Spleen (tissue), 11 donors: ENCODE measurements at regions not wholly inside any gene's neighbourhood (a gene's known extent, or its start where the extent isn't known, plus 50 kb on each side); places are given as distances from the start of the nearest gene placed in this dataset.
"Not testable (repeated sequence)": the region's sequence is repeated elsewhere in the genome, so short reads cannot be mapped to it uniquely, and the experiment has no call there.

Source experiments
- DNase-seq: peaks from one replicate; pipeline ENCODE4 v3.0.0-alpha.2; 2020
- H3K27ac ChIP-seq, 8 donors: fragments of 200-600 bp; sonication (generic) in 7 of 8; 1 replicate in 4 of 8; 2 replicates in 4 of 8; pipeline versions ENCODE4 v1.5.0 to v1.8.0; 2016 to 2021; ENCODE audit warnings: inconsistent platforms in 4 of 8, mild to moderate bottlenecking in 4 of 8, moderate library complexity in 1 of 8
- H3K27me3 ChIP-seq, 7 donors: fragments of 200-600 bp; sonication (generic) in 6 of 7; replicated peaks in 1 of 7; 1 replicate in 4 of 7; 2 replicates in 3 of 7; pipeline versions ENCODE4 v1.5.0 to v1.8.0; 2016 to 2021; ENCODE audit warnings: inconsistent platforms in 3 of 7, mild to moderate bottlenecking in 1 of 7
- H3K36me3 ChIP-seq, 6 donors: fragments of 200-600 bp; sonication (generic) in 5 of 6; 1 replicate in 4 of 6; 2 replicates in 2 of 6; pipeline versions ENCODE4 v1.5.0 to v1.8.0; 2016 to 2021; ENCODE audit warnings: inconsistent platforms in 2 of 6
- H3K4me1 ChIP-seq, 6 donors: fragments of 200-600 bp; sonication (generic) in 5 of 6; 1 replicate in 3 of 6; 2 replicates in 3 of 6; pipeline versions ENCODE4 v1.5.0 to v1.8.0; 2016 to 2021; ENCODE audit warnings: inconsistent platforms in 3 of 6
- H3K4me3 ChIP-seq, 8 donors: fragments of 200-600 bp; sonication (generic) in 7 of 8; 1 replicate in 4 of 8; 2 replicates in 4 of 8; pipeline versions ENCODE4 v1.5.0 to v1.8.0; 2016 to 2021; ENCODE audit warnings: inconsistent platforms in 4 of 8, mild to moderate bottlenecking in 4 of 8, moderate library complexity in 2 of 8
- H3K9me3 ChIP-seq, 8 donors: fragments of 200-600 bp; sonication (generic) in 7 of 8; 1 replicate in 4 of 8; 2 replicates in 4 of 8; pipeline versions ENCODE4 v1.5.0 to v1.8.0; 2016 to 2021; ENCODE audit warnings: inconsistent platforms in 4 of 8
- POLR2A ChIP-seq, 3 donors: fragments of 450-650 bp; IDR thresholded peaks; one replicate each; pipeline ENCODE4 v1.5.1; 2017; ENCODE audit warnings: antibody characterized with exemption in 3 of 3, mild to moderate bottlenecking in 1 of 3
- POLR2AphosphoS5 ChIP-seq, 3 donors: sonication (generic); formaldehyde crosslinking; IDR thresholded peaks; one replicate each; pipeline ENCODE4 v1.5.1; 2017; ENCODE audit warnings: antibody characterized with exemption in 3 of 3
- WGBS, 5 donors: extraction: QIAGEN DNeasy Blood & Tissue Kit in 3 of 5; methylation state at CpG; one replicate each; pipeline versions ENCODE4 v1.1.5 to v1.1.7; 2013 to 2018; 5-methylcytosine and 5-hydroxymethylcytosine counted together
- intact Hi-C: fragments of 100-400 bp; cut with DNase I; formaldehyde crosslinking; loops from one replicate; pipeline ENCODE4 v1.15.0; 2023; ENCODE audit warnings: low total_unique reads
- TF ChIP-seq, protein P1 (sequence below), 11 experiments: fragments of 200-600 bp in 7 of 11; fragments of 450-650 bp in 4 of 11; sonication (generic) in 4 of 11; IDR thresholded peaks in 8 of 11; conservative IDR thresholded peaks in 3 of 11; 1 replicate in 7 of 11; 2 replicates in 4 of 11; pipeline versions ENCODE4 v1.4.0 to v1.8.0; 2016 to 2021; ENCODE audit warnings: antibody characterized with exemption in 11 of 11, inconsistent platforms in 4 of 11, mild to moderate bottlenecking in 1 of 11
- donor health status: healthy with polysubstance abuse.
- donor health status: DM: no; HTN: no; CAD: no; lungs with moderate emphysema.
- donor health status: DM: no; HTN: no; CAD: no.
- donor health status: Bipolar disorder and iron deficiency.
- donor health status: healthy.
- donor health status: DM: no; HTN: no; CAD: no.
- donor health status: DM: yes; HTN: yes; CAD: no.

DNA sequence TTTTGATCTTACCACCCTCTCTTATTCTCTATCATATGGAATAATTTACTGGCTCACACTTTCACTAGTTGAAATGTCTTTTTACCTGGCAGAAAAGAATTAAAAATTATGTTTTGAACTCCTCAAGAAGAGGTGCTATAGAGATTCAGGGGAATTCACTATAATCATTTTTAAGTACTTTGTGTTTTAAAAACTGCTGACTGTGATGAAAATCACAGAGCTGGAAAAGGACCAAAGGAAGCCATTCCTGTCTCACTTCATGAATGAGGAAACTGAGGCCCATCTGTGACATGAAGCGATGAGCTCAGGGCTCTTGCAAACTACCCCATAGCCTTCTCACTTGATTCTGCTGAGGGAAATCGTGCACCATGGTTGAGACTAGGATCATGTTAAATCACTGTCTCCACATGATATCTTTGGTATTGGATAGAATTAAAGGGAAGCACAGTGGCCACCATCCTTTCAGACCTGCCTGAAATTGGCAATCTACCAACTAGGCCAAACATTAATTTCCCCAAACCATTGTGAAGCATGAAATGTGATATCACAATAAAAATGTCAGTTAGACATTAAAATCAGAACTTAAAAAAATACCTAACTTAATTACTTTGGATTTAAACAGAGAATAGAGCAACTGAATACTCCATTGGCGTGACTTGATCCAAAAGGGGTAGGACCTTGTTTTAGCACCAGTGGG, 141.0 kb downstream of the FZD1 start:
- TF ChIP-seq, protein P1, sequence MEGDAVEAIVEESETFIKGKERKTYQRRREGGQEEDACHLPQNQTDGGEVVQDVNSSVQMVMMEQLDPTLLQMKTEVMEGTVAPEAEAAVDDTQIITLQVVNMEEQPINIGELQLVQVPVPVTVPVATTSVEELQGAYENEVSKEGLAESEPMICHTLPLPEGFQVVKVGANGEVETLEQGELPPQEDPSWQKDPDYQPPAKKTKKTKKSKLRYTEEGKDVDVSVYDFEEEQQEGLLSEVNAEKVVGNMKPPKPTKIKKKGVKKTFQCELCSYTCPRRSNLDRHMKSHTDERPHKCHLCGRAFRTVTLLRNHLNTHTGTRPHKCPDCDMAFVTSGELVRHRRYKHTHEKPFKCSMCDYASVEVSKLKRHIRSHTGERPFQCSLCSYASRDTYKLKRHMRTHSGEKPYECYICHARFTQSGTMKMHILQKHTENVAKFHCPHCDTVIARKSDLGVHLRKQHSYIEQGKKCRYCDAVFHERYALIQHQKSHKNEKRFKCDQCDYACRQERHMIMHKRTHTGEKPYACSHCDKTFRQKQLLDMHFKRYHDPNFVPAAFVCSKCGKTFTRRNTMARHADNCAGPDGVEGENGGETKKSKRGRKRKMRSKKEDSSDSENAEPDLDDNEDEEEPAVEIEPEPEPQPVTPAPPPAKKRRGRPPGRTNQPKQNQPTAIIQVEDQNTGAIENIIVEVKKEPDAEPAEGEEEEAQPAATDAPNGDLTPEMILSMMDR (IDR thresholded peaks at IDR 0.05 in 8 of 11, conservative IDR thresholded peaks at IDR 0.05 in 3 of 11): no peak
- TF ChIP-seq POLR2AphosphoS5 (IDR thresholded peaks at IDR 0.05): no peak
- TF ChIP-seq POLR2A (IDR thresholded peaks at IDR 0.05): no peak
- Histone ChIP-seq H3K4me1 (no peaks in the 10 kb centered on the region), H3K4me3 (no peak overlapping the region), H3K27ac (no peak overlapping the region), H3K27me3 (no peaks in the 10 kb centered on the region), H3K36me3 (no peaks in the 10 kb centered on the region), H3K9me3 (peaks cover 0 to 7% (median 2%) of the 10 kb centered on the region in 8 donors)
- DNase-seq: no peak
- WGBS, 5 donors: 85 to 94% (median 88%) methylated on average over 3 of the region's 3 CpGs
- intact Hi-C loops: no loop called here

DNA sequence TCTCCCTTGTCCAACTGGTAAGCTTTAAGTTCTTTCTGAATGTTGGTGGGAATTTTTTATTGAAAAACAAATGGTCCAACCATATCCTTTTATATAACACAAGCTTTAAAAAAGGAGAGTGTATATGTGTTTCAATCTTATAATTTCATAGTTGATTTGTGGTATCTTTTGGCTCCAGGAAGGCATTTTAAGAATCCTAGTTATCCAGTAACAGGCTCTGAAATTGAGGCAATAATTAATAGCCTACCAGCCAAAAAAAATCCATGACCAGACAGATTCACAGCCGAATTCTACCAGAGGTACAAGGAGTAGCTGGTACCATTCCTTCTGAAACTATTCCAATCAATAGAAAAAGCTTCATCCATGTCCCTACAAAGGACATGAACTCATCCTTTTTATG, 141.6 kb downstream of the FZD1 start:
- DNase-seq, intact Hi-C loops, H3K4me3 ChIP-seq, H3K27ac ChIP-seq, H3K27me3 ChIP-seq, H3K9me3 ChIP-seq, H3K36me3 ChIP-seq, H3K4me1 ChIP-seq: not testable (repeated sequence)
- WGBS, 5 donors: 73 to 87% (median 83%) methylated on average over 1 of the region's 1 CpG

DNA sequence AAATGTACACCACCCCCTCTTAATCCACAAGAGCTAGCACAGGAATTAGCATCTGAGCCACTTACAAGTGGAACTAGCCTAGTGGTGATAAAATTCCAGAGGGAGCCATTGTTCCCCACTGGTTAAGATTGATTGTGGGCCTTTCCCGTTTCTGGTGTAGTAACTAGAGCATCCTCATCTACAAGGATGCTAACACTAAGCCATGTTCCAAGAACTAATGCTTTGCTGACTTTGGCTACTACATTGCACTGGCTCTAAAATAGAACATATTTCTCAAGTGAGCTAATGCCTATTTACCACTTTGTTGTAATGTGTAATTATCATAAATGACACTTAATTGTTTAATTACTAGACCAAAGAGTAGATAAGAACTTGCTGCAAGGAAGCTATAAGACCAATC, 143.7 kb downstream of the FZD1 start:
- no peak for TF ChIP-seq POLR2AphosphoS5 (IDR thresholded peaks at IDR 0.05)
- H3K4me1 ChIP-seq: no peaks in the 10 kb centered on the region
- no peaks in the 10 kb centered on the region for H3K36me3 ChIP-seq
- DNase-seq: no peak
- H3K4me3 ChIP-seq: no peak overlapping the region
- no peaks in the 10 kb centered on the region for H3K9me3 ChIP-seq
- H3K27ac ChIP-seq: no peak overlapping the region
- H3K27me3 ChIP-seq: no peaks in the 10 kb centered on the region
- intact Hi-C loops: no loop called here
- 58 to 82% (median 69%) methylated on average over 1 of the region's 1 CpG; no CpG with 5 or more reads in 1 of the 5 donors for WGBS, 5 donors

GRCh38 chr7:91408388-91409154, 144.3 kb downstream of the FZD1 start:
- Histone ChIP-seq H3K4me1 (no peaks in the 10 kb centered on the region), H3K9me3 (no peaks in the 10 kb centered on the region), H3K27ac (no peak overlapping the region), H3K4me3 (no peak overlapping the region), H3K36me3 (no peaks in the 10 kb centered on the region), H3K27me3 (no peaks in the 10 kb centered on the region)
- intact Hi-C loops: no loop called here
- no peak for DNase-seq
- TF ChIP-seq POLR2AphosphoS5 (IDR thresholded peaks at IDR 0.05): no peak
- TF ChIP-seq, protein P1 (IDR thresholded peaks at IDR 0.05 in 8 of 11, conservative IDR thresholded peaks at IDR 0.05 in 3 of 11): no peak
- TF ChIP-seq POLR2A (IDR thresholded peaks at IDR 0.05): no peak
- 76 to 94% (median 84%) methylated on average over 5 of the region's 5 CpGs for WGBS, 5 donors

- Histone ChIP-seq H3K9me3 (no peaks in the 10 kb centered on the region), H3K27me3 (no peaks in the 10 kb centered on the region), H3K27ac (no peak overlapping the region), H3K4me1 (no peaks in the 10 kb centered on the region), H3K4me3 (no peak overlapping the region), H3K36me3 (no peaks in the 10 kb centered on the region)
- 60 to 77% (median 73%) methylated on average over 4 of the region's 4 CpGs for WGBS, 5 donors
- intact Hi-C loops: no loop called here
- TF ChIP-seq, protein P1 (IDR thresholded peaks at IDR 0.05 in 8 of 11, conservative IDR thresholded peaks at IDR 0.05 in 3 of 11): no peak
- TF ChIP-seq POLR2AphosphoS5 (IDR thresholded peaks at IDR 0.05): no peak
- DNase-seq: no peak
Measured at GRCh38 chr7:91411060-91411459, 146.8 kb downstream of the FZD1 start.
